ENCODE measurements at regions not wholly inside any gene's neighbourhood (a gene's known extent, or its start where the extent isn't known, plus 50 kb on each side); places are given as distances from the start of the nearest gene placed in this dataset.
"Not testable (repeated sequence)": the region's sequence is repeated elsewhere in the genome, so short reads cannot be mapped to it uniquely, and the experiment has no call there.

DNA sequence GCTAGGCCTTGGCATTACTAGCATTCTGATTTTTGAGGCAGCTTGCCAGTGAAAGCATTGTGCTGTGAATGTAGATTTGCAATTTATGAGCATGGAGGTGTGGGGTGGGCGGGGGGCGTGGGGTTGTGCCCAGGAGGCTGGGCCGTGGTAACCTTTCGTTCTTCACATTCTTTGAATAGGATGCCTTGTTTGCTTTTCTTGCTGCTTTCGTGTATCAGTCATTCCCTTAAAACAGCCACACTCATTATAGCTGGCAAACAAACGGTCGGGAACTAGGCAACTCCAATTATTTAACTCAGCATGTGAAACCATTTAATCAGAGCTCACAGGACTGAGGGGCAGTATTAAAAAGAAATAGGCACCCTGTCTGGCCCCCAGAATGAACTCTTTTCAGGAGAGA lies 115.9 kb upstream of the PELI2 start:
- no peak for DNase-seq

DNA sequence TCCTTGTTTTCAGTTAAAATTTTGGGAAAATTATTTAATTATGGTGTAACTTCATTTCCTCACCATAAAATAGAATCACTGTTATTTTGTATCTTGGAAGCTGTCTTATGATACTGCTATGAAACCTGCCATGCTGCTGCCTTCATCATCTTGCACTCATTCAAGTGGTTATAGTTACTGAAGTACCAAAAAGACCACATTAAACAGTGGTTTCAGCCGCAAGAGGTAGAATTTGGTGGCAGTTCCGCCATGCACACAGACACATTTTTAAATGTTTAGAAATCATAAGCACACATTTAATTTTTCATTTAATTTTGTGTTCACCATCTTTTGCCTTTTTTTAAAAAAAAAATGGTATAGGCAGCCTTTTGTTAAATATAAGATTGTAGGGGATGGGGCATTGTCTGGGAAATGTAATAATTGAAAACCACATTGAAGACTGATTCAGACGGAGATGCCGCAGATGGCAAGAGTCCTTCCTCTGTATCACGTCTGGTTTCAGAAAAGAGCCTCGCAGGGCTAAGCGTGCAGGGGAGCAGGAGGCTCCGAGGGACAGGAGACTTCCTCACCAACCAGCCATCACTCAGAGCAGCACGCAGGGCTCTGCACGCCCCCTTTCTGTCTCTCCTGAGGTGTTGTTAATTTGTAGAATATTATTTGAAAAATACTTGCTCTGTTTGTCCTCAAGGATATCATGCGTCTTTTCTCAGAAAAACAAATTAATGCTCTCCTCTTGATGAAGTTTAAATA lies 115.2 kb upstream of the PELI2 start:
- DNase-seq: peak; percentile 2

DNA sequence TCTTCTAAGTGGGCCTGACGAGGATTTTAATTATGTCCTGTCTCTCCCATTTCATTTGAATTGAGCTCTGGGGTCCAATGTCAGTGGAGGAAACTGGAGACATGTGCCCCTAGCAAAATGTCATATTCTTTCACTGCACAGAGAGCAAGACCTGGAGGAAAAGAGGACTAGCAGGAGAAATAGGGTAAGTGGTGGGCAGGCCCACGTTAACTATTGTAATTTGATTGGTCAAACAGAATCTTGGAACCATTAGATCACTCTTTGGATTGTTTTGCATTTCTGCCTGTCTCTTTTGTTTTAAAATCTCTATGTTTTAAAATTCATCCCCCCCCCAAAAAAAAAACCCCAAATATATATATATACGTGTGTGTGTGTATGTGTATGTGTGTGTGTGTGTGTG lies 113.9 kb upstream of the PELI2 start:
- no peak for DNase-seq

DNA sequence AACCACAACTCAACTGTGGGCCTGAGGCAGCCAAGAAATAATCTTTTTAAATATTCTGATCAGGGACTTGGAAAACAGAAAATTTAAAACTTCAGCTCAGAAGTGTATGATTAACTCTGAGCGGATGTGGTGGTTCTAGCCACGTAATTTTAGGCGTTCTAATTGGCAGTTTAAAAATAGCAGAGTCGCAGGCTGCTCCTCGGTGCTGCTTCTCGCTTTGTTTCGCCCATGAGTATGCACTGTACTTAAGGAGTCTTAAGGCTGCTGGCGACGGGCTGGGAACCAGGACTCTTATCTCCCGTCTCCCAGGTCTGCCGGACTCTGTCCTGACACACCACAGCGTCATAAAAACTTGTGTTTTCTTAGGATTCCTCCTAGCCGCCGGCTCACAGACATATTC lies 113.4 kb upstream of the PELI2 start:
- DNase-seq: no peak

DNA sequence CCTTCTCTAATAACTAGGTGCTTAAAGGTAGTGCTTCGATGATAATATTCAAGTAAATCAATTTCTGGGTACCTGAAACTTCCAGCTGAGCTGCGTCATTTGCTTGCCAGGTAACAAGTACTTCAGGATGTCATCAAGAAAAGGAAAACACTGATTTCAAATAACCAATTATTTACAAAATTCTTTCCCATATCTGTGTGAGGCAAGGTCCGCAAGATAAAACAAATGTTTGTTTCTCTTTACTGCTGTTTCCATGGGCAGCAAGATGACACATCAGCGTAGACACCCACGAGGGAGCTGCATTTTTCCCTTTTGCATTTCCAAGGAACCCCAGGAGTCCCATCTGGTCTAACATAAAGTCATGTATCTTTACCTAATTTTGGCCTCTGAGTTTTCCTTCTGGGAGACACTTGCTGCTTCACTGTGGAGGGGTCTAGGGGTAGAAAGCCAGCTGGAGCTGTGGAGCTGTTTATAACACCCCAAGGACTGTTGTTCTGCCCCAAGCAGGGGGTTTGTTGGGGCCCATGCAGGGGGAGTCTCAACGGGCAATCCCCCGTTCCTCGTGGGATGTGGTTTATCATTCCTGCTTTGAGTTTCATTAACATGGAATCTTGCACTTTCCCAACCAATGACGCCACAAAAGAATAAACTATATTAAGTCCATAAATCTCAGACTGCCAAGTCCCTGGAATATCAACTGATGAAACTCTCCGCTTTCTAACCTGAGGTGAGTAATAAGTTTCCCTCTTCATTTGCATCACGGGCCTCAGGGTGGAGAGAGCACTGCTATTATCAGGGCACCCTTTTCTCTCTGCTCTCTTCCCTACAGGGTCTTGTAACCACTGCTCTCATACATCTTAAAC lies 112.8 kb upstream of the PELI2 start:
- no peak for DNase-seq

DNA sequence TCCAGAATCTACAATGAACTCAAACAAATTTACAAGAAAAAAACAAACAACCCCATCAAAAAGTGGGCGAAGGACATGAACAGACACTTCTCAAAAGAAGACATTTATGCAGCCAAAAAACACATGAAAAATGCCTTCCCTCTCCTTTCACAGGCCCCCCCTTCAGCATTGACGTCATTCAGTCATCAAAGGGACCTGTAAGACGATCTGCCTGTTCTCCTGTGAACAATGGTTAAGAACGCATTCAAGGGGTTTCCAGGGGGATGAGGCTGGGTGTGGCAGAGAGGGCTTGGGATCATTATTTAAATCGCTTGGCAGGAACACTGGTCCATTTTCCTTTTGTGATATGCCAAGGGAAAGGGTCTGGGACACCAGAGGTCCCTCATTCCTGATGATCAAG lies 110.7 kb upstream of the PELI2 start:
- not testable (repeated sequence) for DNase-seq

DNA sequence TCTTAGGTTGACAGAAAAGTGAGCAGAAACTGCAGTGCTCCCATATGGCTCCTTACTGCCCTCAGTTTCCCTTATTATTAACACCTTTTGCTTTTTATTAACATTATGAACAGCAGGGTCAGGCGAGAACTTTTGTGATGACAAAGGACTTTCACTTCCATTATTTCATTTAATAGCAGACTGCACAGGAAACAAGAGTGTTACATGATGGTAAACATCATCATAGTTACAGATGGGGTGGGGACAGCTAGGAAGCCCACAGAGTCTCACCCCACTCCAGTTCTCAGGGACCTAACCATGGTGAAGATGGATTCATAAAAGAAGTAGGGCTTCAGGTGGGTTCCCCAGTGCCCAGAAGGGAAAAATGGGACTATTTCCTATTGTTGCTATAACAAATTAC lies 110.1 kb upstream of the PELI2 start:
- DNase-seq: no peak

DNA sequence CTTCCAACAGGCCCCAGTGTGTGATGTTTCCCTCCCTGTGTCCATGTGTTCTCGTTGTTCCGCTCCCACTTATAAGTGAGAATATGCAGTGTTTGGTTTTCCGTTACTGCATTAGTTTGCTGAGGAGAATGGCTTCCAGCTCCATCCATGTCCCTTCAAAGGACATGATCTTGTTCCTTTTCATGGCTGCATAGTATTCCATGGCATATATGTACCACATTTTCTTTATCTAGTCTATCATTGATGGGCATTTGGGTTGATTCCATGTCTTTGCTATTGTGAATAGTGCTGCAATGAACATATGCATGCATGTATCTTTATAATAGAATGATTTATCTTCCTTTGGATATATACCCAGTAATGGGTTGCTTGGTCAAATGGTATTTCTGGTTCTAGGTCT lies 109.5 kb upstream of the PELI2 start:
- not testable (repeated sequence) for DNase-seq

DNA sequence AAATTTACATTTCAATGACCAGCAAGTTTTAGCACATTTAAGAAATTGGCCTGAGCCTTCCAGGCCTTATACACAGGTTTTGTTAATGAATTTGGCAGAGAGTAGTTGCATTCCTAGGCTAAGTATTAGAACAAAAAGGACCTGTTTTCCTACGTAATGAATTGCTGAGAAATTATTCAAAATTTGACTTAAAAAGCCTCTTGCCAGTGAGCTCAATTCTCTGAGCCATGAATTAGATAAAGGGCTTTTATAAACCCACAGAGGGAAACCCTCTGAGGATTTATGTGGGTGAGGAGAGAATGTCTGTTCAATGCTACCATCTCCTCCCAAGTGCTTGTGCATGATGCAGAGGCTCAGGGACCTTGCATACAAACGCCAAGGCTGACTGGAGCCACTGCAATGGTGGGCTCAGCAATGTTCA lies 94.5 kb upstream of the PELI2 start:
- DNase-seq: no peak

DNA sequence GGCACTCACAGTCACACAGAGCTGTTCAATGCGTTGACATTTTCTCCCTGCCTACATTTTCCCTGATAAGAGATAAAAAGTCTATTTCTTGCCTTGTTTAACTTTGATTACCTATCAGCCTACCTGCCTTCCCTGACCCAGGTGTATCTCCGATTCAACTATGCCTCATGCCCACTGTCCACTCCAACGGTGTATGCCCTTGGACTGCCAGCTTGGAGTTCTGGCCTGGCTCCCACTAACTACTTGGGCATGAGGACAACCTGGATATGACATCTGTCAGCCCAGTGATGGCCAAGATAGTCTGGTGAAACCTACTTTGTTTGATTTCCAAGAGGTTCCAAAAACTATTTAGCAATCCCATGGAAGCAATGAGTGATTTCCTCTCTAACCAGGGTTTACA lies 93.0 kb upstream of the PELI2 start:
- no peak for DNase-seq

DNA sequence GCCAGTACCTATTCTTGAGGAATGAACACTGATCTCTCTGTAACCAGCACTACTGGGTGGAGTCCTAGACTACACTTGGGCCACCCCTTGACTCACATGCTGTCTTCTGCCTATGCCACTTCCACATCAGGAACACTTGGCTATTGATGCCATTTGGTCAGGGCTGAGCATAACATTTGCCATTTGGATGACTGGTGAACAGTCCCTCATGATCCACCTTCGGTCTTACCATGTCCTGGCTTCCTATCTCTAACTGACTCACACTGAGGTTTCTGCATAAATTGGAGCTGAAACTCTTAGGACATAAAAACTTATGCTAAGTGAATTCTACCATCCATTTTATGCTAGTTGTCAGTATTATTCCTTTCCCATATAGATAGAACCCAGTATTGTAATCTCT lies 91.7 kb upstream of the PELI2 start:
- DNase-seq: no peak

DNA sequence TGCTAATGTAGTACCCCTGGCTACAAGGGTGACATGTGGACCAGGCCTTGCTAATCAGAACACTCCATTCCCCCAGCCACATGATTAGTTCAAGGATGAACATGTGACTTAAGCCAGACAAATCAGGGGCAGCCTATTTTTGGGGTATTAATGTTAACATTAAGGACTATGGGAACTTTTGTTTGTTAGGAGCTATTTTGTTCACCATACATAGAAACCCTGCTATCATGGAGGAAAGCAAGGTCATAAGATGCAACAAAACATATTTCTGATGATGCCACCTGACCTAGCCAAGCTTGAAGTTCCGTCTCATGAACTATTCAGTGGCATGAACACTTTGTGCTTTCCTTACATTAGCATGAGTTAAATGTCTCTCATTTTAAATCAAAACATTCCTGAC lies 90.8 kb upstream of the PELI2 start:
- no peak for DNase-seq

DNA sequence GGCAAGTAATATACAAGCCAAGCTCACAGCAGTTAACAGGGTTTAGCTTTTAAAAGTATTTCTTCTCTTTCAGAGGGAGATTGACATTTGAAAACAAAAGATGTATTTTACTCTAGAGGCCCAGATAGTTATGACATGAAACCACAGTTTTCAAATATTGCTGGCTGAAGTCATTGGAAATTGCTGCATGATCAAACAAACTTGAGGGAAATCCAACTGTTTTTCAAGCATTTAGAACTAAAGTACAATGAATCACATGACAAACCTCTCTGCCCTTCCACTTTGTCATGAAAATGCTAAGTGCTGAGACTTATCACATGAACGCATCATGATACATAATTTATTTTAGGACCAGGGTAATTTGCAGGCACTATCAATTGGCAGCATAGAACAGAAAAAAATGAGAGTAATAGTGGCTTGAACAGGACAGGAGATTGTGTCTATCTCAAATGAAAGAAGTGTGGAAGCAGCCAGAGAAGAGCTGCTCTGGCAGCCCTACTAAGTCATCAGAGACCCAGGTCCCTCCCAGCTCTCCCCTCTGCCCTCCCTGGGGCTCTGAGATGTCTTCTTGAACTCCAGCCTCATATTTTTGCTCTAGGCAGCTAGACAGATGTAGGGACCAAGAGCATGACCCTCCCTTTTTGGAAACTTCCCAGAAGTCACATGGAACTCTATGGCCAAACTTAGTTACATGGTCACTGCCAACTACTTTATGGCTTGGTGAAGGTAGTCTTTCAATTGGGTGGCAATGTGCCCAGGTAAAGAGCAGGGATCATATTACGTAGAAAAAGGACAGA lies 90.1 kb upstream of the PELI2 start:
- DNase-seq: no peak

DNA sequence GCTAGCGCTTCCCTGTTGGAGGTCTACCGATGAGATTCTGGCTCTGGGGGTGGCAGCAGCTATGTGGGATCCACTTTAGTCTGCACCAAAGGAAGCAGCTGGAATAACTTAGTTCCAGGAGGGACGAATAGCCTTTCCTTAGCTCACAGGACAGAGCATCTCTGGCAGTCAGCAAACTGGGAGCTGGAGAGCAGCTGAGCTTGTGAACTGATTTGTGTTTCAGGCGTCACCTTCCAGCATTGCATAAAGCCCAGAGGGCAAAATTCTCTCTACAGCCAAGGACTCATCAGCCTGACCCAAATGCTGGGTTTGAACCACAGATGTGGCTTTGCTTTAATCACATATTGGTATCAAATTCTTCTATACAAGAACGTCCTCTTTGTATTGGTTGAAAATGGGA lies 81.9 kb upstream of the PELI2 start:
- DNase-seq: no peak

DNA sequence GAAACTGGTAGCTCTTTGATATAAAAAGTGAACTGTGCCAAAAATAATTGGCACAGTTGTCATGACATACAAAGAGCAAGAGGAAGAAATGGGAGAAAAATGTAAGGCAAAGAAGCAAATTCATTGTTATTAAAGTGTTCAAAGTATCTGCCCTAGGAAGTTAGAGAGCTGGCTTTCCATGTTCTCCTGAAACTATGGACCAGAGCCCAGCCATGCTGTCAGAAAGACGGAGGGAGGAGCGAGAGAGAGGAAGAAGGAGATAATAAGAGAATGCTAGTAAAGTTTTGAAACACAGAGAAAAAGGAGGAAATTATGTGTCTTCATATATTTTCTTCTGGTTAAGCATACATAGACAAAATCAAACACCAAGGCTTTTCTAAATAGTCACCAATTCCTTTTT lies 78.1 kb upstream of the PELI2 start:
- DNase-seq: no peak

DNA sequence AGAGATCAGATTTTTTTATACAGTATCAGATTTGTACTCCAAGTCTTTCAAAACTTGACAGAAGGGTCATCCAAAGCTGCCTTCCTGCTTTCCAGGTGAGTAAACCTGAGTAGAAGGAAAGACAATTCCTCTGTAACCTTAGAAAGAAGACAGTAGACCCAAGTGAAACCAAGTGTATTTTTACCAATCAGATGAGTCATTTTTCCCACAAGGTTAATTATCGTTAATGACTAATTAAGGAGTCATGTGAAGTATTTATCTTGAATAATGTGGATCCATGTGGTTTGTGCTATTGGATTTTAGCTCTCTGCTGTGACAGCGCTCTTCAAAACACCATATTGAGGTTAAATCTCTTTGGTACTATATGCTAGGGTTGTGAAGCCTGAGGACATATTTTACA lies 74.0 kb upstream of the PELI2 start:
- DNase-seq: no peak

DNA sequence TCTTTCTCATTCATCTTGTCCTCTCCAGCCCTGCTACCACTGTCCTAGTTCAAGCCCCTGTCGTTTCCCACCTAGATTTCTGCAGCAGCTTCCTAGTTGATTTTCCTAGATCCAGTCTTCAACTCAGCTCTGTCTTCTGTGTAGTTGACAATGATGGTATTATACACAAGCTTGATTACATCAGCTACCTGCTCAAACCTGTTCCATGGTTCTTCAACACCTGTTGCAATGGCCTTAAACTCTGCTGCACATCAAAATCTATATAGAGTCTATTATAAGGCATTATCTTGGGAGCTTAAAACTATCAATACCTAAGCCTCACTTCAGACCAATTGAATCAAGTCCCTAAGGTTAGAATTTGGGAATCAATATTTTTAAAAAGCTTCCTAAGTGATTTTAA lies 71.7 kb upstream of the PELI2 start:
- no peak for DNase-seq

DNA sequence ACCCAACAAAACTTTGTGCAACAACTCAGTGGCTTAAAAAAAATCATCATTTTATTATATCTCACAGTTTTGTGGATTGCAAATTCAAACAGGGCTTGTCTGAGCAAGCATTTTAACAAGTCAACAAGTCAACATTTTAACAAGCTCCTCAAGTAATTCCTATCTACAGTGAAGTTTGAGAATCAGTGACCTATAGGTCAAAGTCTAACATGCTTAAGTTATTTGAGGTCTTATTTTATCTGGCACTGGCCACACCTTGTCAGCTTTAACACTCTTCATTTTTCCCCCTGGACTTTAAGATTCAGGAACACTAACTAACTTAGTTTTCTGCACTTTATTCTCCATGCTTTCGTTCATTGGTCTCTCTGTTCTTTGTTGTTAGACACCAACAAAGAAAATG lies 71.2 kb upstream of the PELI2 start:
- no peak for DNase-seq

DNA sequence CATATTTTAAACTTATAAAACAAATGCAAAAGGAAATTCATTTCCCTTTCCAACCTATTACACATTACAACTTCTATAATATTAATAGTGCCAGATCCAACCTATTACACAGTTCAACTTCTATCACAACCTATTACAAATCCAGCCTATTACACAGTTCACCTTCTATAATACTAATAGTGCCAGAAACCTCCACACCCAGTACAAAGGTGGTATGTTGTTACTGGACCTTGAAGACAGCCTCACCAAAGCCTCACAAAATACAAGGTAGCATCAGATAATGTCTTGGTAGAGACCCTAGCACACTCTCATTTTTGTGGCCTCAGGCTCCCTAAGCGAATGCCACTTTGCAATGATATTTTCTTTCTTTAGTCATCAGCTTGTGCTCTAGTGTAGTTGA lies 68.7 kb upstream of the PELI2 start:
- DNase-seq: no peak

DNA sequence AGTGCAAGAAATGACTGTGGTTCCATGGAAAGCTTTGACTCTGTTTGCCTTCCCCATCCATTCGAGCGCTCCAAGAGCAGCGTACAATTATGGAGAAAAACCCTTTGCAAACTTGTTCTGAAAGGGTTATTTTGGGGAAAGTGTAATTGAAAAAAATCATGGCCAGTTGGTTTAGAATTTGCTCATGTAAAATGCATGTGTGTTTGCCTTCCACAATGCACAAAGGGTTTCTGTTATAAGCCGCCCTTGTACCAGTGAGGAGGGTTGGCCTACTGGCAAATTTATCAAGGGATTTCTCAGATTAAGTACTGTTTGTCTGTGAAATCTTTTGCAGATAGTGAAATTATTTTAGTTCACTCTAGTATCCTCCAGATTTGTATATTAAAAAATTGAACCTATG lies 62.7 kb upstream of the PELI2 start:
- DNase-seq: no peak

DNA sequence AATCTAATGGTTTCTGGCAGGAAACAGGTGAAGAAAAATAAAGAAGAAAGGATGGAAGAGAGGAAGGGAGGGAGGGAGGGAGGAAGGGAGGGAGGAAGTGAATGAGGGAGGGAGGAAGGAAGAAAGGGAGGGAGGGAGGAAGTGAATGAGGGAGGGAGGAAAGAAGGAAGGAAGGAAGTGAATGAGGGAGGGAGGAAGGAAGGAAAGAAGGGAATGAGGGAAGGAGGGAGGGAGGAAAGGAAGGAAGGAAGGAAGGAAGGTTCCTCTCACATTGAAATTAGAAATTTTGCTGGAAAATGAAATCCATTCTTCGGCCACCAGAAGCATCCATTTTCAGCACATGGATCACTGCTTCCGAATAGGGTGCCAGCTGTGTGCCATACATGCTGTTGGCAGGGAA lies 62.2 kb upstream of the PELI2 start:
- DNase-seq: no peak

DNA sequence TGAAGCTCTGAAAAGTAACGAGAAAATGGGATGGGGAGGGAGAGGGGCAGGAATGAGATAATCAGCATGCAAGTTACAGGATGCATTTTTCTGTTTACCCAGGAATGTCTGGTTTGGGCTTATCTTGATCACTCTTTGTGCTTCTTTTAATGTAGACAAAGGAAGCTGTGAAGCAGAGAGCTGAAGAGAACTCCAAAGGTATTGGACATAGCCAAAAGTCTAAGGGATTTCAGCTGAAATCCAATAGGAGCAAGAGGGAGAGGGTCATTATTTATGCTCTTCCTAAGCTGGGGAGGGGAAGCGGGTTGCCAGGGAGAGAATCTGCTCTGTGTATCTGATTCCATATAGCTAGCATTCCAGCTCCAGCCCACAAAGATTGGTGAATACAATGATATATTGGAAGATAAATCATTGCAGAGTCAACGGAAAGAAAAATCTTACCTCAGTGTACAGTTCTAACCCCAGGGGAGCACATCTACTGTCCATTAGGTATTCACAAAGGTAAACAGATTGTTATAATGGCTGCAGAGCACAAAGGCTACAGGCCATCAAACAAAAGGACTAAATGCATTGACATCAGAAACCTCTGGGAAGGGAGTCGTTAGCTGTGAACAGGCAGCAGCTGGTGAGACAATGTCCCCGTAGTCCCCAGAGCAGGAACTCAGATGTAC lies 61.0 kb upstream of the PELI2 start:
- DNase-seq: no peak

DNA sequence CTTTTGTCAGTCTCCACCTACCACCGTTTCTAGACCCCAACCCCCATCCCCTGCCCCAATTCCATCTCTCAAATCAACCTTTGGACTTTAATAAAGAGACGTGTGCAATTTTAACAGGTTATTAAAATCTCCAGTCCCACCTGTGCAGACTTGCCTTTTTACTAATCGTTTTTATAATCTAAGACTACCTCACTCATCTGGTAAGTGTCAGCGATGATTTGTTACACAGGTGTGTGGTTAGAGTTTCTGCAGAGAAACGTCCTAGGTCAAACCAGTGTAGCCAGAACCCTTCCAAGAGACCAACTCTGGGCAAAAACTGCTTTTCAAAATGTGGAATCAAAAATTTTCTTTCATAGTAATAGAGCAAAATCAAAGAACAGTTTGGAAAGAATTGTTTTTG lies 60.4 kb upstream of the PELI2 start:
- DNase-seq: no peak

Data from CD4-positive, alpha-beta T cell treated with Interferon gamma for 1 hour (primary cell).